ENCODE measurements at regions not wholly inside any gene's neighbourhood (a gene's known extent, or its start where the extent isn't known, plus 50 kb on each side); places are given as distances from the start of the nearest gene placed in this dataset.

DNA sequence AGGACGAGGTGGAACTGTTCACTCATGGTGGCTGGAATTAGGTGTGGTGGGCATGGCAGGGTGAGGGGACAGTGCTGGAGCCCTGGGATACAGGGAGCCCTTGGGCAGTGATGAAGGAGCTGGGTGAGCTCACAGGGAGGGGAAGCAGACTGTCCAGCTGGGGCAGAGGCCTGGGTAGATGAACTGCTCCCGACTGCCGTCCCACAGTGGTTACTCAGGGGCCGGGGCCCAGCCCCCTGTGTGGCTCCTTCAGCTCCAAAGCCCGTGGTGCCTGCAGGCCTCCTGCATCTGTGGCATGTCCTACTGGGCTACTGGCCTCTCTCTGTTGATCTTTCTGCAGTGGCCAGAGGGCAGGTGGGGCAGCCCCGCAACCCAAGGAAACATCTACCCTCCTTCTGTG is 661.1 kb downstream of the NPHP4 start:
- H3K4me1 ChIP-seq (ENCODE audit: control insufficient read depth, insufficient read depth, low read length) = no peaks in the 10 kb centered on the region
- H3K36me3 ChIP-seq (ENCODE audit: control insufficient read depth, insufficient read depth, low read length) = no peaks in the 10 kb centered on the region
- whole genome bisulfite sequencing (ENCODE audit: insufficient coverage) = 88% methylated on average over 6 of the region's 6 CpGs
- H3K27me3 ChIP-seq (ENCODE audit: control insufficient read depth, insufficient read depth, low read length) = no peaks in the 10 kb centered on the region
- H3K27ac ChIP-seq (ENCODE audit: low read length) = no peak overlapping the region
- no peaks in the 10 kb centered on the region for H3K9me3 ChIP-seq (replicated peaks; ENCODE audit: control insufficient read depth, low read depth, low read length)
- H3K4me3 ChIP-seq (ENCODE audit: low read length) = no peak overlapping the region
- DNase-seq = no peak

DNA sequence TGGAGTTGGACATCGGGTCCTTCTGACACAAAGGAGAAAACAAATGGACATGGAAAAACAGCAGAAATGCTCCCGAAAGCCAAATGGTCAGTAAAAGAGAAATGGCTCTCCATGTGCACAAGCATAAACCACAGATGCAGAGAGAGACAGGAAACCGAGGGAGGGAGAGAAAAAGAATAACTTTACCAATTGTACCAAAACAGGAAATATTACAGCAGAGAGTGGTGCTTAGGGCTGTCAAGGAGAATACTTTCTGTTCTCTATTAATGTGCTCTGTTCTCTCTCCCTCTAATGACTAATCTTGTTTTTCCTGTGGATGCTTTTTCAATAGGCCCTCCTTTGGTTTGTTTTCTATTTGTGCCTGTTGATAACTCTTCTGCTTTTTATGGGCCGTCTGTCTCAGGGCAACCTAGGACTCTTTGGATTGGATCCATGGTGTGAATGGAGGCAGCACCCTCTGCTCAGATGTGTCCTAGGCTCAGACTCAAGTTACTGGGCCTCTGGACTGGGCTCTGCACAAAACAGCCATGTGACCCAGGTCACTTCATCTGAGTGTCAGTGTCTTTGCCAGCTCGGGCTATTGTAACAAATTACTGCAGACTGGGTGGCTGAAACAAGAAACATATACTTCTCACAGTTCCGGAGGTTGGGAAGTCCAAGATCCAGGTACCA is 663.0 kb downstream of the NPHP4 start:
- Histone ChIP-seq H3K27ac (ENCODE audit: low read length) (no peak overlapping the region), H3K27me3 (ENCODE audit: control insufficient read depth, insufficient read depth, low read length) (no peaks in the 10 kb centered on the region), H3K9me3 (replicated peaks; ENCODE audit: control insufficient read depth, low read depth, low read length) (no peaks in the 10 kb centered on the region), H3K36me3 (ENCODE audit: control insufficient read depth, insufficient read depth, low read length) (no peaks in the 10 kb centered on the region), H3K4me1 (ENCODE audit: control insufficient read depth, insufficient read depth, low read length) (no peaks in the 10 kb centered on the region), H3K4me3 (ENCODE audit: low read length) (no peak overlapping the region)
- DNase-seq = no peak
- 53% methylated on average over 2 of the region's 6 CpGs for WGBS (ENCODE audit: insufficient coverage)

DNA sequence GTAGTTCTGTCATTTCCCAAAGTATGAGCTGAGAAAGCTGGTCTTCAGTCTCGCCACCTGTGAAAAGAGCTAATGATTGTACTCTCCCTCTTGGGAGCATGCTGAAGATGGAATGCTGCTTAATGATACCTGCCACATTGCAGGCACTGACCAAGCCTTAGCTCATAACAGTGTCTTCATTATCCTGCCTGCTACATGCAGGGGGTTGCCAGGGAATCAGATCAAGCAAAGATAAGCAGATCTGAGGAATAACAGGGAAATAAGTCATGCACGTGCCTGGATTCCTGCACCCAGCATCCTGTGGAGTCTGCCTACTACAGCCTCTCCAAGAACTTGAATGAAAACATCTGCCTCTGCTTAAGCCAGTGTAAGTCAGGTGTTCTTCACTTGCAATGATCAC is 667.3 kb downstream of the NPHP4 start:
- Histone ChIP-seq H3K27ac (ENCODE audit: low read length) (no peak overlapping the region), H3K4me1 (ENCODE audit: control insufficient read depth, insufficient read depth, low read length) (no peaks in the 10 kb centered on the region), H3K9me3 (replicated peaks; ENCODE audit: control insufficient read depth, low read depth, low read length) (no peaks in the 10 kb centered on the region), H3K4me3 (ENCODE audit: low read length) (no peak overlapping the region), H3K36me3 (ENCODE audit: control insufficient read depth, insufficient read depth, low read length) (no peaks in the 10 kb centered on the region), H3K27me3 (ENCODE audit: control insufficient read depth, insufficient read depth, low read length) (no peaks in the 10 kb centered on the region)
- no peak for DNase-seq
- whole genome bisulfite sequencing (ENCODE audit: insufficient coverage) = 43% methylated on average over 2 of the region's 2 CpGs

DNA sequence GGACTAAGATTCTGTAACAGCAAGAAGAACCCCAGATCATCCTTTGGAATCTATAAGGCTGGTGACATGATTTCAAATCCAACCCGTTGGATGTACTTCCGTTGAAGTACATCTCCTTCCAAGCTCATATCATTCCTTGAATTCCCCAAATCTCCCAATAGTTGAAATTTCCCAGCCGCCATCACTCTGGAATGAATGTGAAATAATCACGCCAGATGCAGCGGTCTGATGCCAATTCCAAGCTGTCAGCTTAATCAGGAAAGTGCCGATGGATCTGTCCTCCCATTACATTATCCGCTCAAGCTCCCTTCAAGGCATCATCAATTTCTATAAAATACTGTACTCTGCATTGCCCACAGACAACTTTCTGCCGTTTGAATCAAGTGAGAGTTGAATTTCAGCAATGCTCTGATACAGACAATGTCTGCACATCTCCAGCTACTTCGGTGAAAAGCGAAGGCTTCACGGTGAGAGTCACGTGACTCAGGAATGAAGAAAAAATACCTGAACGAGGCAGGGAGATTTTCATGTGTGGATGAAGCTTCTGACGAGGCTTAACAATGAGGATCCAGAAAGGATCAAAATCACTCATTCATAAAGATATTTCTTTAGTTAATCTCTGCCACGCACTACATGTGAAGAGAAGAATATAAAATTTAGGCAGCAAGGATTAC is 663.9 kb downstream of the AJAP1 start:
- DNase-seq = no peak
- Histone ChIP-seq H3K4me1 (ENCODE audit: control insufficient read depth, insufficient read depth, low read length) (no peaks in the 10 kb centered on the region), H3K9me3 (replicated peaks; ENCODE audit: control insufficient read depth, low read depth, low read length) (no peaks in the 10 kb centered on the region), H3K36me3 (ENCODE audit: control insufficient read depth, insufficient read depth, low read length) (no peaks in the 10 kb centered on the region), H3K4me3 (ENCODE audit: low read length) (no peak overlapping the region), H3K27ac (ENCODE audit: low read length) (no peak overlapping the region), H3K27me3 (ENCODE audit: control insufficient read depth, insufficient read depth, low read length) (peaks cover 1% of the 10 kb centered on the region)
- 72% methylated on average over 7 of the region's 15 CpGs for WGBS (ENCODE audit: insufficient coverage)

DNA sequence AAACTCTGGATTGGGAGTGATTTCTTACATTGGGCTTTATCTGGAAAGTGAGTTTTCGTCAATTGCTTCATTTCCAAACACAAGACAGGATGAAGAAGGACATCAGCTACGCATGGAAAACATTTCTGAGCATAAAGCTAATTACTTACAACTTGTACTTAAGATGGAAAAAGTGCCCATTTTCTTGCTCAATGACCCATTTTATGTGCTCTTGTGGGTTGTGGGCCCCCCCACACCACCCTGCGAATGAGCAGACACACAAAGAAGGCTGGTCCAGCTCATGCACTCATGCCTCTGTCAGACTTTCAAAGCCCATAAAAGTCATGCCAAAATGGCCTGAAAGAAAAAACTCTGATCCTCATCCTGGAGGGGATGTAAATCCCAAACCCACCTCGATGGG is 663.0 kb downstream of the AJAP1 start:
- Histone ChIP-seq H3K27ac (ENCODE audit: low read length) (no peak overlapping the region), H3K4me1 (ENCODE audit: control insufficient read depth, insufficient read depth, low read length) (no peaks in the 10 kb centered on the region), H3K4me3 (ENCODE audit: low read length) (no peak overlapping the region), H3K9me3 (replicated peaks; ENCODE audit: control insufficient read depth, low read depth, low read length) (no peaks in the 10 kb centered on the region), H3K36me3 (ENCODE audit: control insufficient read depth, insufficient read depth, low read length) (no peaks in the 10 kb centered on the region), H3K27me3 (ENCODE audit: control insufficient read depth, insufficient read depth, low read length) (peaks cover 6% of the 10 kb centered on the region)
- WGBS (ENCODE audit: insufficient coverage) = 67% methylated on average over 1 of the region's 4 CpGs
- no peak for DNase-seq

DNA sequence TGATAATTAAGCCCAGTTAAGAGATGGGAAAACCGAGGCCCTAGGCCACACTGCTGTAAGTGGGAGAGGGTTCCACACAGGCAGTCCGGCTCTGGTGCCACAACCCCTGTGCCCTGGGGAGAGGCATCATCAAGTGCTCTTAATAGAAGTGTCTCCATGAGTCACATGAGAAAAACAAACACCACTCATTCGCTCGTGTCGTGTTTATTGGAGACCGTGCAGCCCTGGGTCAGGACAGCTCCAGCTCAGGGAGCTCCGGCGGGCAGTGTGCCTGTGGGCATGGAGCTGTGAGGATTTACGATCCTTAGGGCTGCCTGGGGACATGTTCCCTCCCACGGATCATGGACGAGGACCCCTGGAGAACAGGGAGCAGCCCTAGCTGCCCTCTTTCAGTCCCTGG is 658.5 kb downstream of the AJAP1 start:
- H3K4me1 ChIP-seq (ENCODE audit: control insufficient read depth, insufficient read depth, low read length) = no peaks in the 10 kb centered on the region
- WGBS (ENCODE audit: insufficient coverage) = 50% methylated on average over 5 of the region's 11 CpGs
- peaks cover 8% of the 10 kb centered on the region for H3K27me3 ChIP-seq (ENCODE audit: control insufficient read depth, insufficient read depth, low read length)
- DNase-seq = no peak
- no peaks in the 10 kb centered on the region for H3K9me3 ChIP-seq (replicated peaks; ENCODE audit: control insufficient read depth, low read depth, low read length)
- H3K27ac ChIP-seq (ENCODE audit: low read length) = no peak overlapping the region
- H3K36me3 ChIP-seq (ENCODE audit: control insufficient read depth, insufficient read depth, low read length) = no peaks in the 10 kb centered on the region
- H3K4me3 ChIP-seq (ENCODE audit: low read length) = no peak overlapping the region

DNA sequence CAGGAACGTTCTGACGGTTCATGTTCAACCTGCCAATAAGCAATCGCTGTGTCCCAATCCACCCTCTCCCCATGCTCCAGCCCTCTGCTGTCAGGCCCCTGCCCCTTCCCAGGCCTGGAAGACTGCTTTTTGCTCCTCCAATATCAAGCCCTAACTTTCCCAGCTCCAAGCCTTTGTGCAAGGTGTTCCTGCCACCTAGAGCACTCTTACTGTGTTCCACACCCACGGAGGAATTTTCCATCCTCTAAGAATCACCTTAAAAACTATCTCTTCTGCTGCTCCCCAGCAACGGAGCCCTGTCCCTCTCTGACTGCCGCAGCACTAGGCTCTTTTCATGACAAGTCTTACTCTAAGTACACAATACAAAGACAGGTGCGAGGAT is 657.9 kb downstream of the AJAP1 start:
- whole genome bisulfite sequencing (ENCODE audit: insufficient coverage) = 59% methylated on average over 5 of the region's 7 CpGs
- H3K4me1 ChIP-seq (ENCODE audit: control insufficient read depth, insufficient read depth, low read length) = no peaks in the 10 kb centered on the region

DNA sequence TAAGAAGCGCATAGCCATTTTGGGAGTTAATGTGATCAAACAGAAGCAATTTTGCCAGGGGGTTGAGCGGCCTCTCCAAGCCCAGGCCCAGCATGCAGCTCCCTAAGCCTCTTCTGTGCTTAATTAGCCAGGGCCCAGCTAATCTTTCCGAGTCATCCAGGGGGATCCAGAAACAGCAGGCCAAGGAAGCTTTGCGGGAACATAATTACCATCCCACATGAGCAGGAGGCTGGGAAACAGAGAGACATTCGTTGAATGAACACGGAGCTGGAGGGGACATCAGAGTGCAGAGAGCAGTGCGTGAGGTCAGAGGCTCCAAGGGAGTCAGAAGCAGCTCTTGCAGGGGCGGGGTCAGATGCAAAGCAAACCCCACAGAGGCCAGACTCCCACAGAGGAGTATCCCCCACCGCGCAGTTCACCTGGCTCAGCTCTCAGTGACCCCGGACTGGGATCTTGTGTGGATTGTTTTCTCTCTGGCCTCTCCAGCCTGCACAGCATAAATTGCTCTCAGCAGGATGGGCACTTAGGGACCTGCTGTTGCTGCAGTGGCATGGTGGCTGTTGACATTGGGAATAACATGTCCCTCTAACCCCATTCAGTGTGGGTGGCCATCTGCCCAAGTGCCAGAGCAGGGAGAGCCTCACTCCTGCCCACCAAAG is 657.4 kb downstream of the AJAP1 start:
- Histone ChIP-seq H3K4me3 (ENCODE audit: low read length) (no peak overlapping the region), H3K36me3 (ENCODE audit: control insufficient read depth, insufficient read depth, low read length) (no peaks in the 10 kb centered on the region), H3K4me1 (ENCODE audit: control insufficient read depth, insufficient read depth, low read length) (no peaks in the 10 kb centered on the region), H3K27me3 (ENCODE audit: control insufficient read depth, insufficient read depth, low read length) (peaks cover 8% of the 10 kb centered on the region), H3K9me3 (replicated peaks; ENCODE audit: control insufficient read depth, low read depth, low read length) (no peaks in the 10 kb centered on the region), H3K27ac (ENCODE audit: low read length) (no peak overlapping the region)
- DNase-seq = no peak
- WGBS (ENCODE audit: insufficient coverage) = 36% methylated on average over 3 of the region's 11 CpGs

More for the DNA sequence above, 657.9 kb downstream of the AJAP1 start:
- no peak overlapping the region for H3K27ac ChIP-seq (ENCODE audit: low read length)
- no peaks in the 10 kb centered on the region for H3K36me3 ChIP-seq (ENCODE audit: control insufficient read depth, insufficient read depth, low read length)
- no peaks in the 10 kb centered on the region for H3K9me3 ChIP-seq (replicated peaks; ENCODE audit: control insufficient read depth, low read depth, low read length)
- no peak overlapping the region for H3K4me3 ChIP-seq (ENCODE audit: low read length)
- peaks cover 8% of the 10 kb centered on the region for H3K27me3 ChIP-seq (ENCODE audit: control insufficient read depth, insufficient read depth, low read length)
- DNase-seq = no peak

DNA sequence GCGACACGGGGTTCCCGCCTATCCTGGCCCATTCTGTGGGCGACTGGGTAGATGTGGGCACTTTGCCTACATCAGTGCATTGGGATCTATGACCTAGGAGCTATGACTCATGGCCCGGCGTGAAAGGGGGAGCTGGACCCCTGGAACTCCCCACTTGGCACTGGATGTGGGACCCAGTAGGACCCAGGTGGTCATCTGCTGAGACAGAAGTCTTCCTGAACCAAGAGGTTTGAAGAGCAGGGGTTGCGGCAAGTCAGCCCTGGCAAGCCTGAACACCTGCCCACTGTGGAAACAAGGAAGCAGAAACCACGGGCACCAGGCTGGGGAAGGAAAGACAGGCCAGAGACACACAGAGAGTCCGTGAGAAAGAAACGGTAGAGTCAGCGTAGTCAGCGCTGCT is 656.7 kb downstream of the AJAP1 start:
- Histone ChIP-seq H3K9me3 (replicated peaks; ENCODE audit: control insufficient read depth, low read depth, low read length) (no peaks in the 10 kb centered on the region), H3K27me3 (ENCODE audit: control insufficient read depth, insufficient read depth, low read length) (peaks cover 8% of the 10 kb centered on the region), H3K36me3 (ENCODE audit: control insufficient read depth, insufficient read depth, low read length) (no peaks in the 10 kb centered on the region), H3K4me1 (ENCODE audit: control insufficient read depth, insufficient read depth, low read length) (no peaks in the 10 kb centered on the region), H3K4me3 (ENCODE audit: low read length) (no peak overlapping the region), H3K27ac (ENCODE audit: low read length) (no peak overlapping the region)
- DNase-seq = no peak
- WGBS (ENCODE audit: insufficient coverage) = 89% methylated on average over 9 of the region's 12 CpGs

DNA sequence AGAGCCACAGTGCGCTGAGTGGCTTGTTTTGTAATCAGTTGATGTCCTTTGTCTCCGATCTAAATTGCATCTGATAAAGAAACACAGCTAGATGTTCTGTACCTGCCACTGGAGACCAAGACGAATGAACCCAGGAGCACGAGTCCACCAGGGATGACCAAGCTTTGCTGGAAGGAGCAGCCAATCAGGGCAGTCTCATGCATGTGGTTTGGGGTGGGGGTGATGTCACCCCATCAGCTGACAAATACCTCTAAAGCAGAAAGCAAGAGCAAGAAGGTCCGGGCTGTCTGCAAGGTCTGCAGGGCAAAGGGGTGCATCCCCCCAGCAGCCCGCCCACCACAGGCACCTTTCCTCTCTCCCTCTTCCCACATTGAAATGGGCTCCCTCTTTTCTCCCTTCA is 653.8 kb downstream of the AJAP1 start:
- H3K4me3 ChIP-seq (ENCODE audit: low read length) = no peak overlapping the region
- DNase-seq = no peak
- no peaks in the 10 kb centered on the region for H3K4me1 ChIP-seq (ENCODE audit: control insufficient read depth, insufficient read depth, low read length)
- H3K27ac ChIP-seq (ENCODE audit: low read length) = no peak overlapping the region
- no peaks in the 10 kb centered on the region for H3K36me3 ChIP-seq (ENCODE audit: control insufficient read depth, insufficient read depth, low read length)
- 81% methylated on average over 4 of the region's 6 CpGs for WGBS (ENCODE audit: insufficient coverage)
- H3K9me3 ChIP-seq (replicated peaks; ENCODE audit: control insufficient read depth, low read depth, low read length) = no peaks in the 10 kb centered on the region
- H3K27me3 ChIP-seq (ENCODE audit: control insufficient read depth, insufficient read depth, low read length) = peaks cover 6% of the 10 kb centered on the region
